Epithelial cell of proximal tubule (primary cell): ENCODE measurements at regions not wholly inside any gene's neighbourhood (a gene's known extent, or its start where the extent isn't known, plus 50 kb on each side); places are given as distances from the start of the nearest gene placed in this dataset.

Source experiments
- DNase-seq: peaks from one replicate; pipeline ENCODE4 v3.0.0-alpha.2; 2011; ENCODE audit warnings: low read depth
- H3K4me3 ChIP-seq: 2 replicates; pipeline ENCODE4 v1.5.1; 2011; ENCODE audit warnings: low read depth, mild to moderate bottlenecking, low read length
- CTCF ChIP-seq: conservative IDR thresholded peaks from 2 replicates; pipeline ENCODE4 v1.5.1; 2012; ENCODE audit warnings: low read depth, mild to moderate bottlenecking, low read length

GRCh38 chr6:104282581-104282980 lies 577.1 kb downstream of the HACE1 start:
- no peak overlapping the region for H3K4me3 ChIP-seq
- no peak for TF ChIP-seq CTCF
- DNase-seq = no peak

- no peak for DNase-seq
- TF ChIP-seq CTCF = peak; percentile 12
- H3K4me3 ChIP-seq = no peak overlapping the region
Measured at GRCh38 chr6:104281370-104281769, 578.3 kb downstream of the HACE1 start.

- DNase-seq = no peak
- no peak overlapping the region for H3K4me3 ChIP-seq
- no peak for TF ChIP-seq CTCF
Measured at GRCh38 chr6:104268389-104268788, 591.3 kb downstream of the HACE1 start.

GRCh38 chr6:104266922-104267321 lies 592.8 kb downstream of the HACE1 start:
- H3K4me3 ChIP-seq = no peak overlapping the region
- no peak for DNase-seq
- TF ChIP-seq CTCF = no peak

GRCh38 chr6:104256646-104257045 lies 603.1 kb downstream of the HACE1 start:
- no peak for TF ChIP-seq CTCF
- no peak for DNase-seq
- no peak overlapping the region for H3K4me3 ChIP-seq

GRCh38 chr6:104253236-104253635 lies 606.5 kb downstream of the HACE1 start:
- no peak for DNase-seq
- TF ChIP-seq CTCF = no peak
- H3K4me3 ChIP-seq = no peak overlapping the region

GRCh38 chr6:104252276-104252675 lies 607.4 kb downstream of the HACE1 start:
- H3K4me3 ChIP-seq = no peak overlapping the region
- no peak for DNase-seq
- TF ChIP-seq CTCF = no peak
